IMR-90 (cell line): ENCODE measurements at regions not wholly inside any gene's neighbourhood (a gene's known extent, or its start where the extent isn't known, plus 50 kb on each side); places are given as distances from the start of the nearest gene placed in this dataset.

Experiments used
- ATAC-seq: fragments of 200-7000 bp; cut with Tn5 transposase; 2 replicates; pipeline ENCODE4 v1.9.1; 2020; ENCODE audit warnings: low read depth, mild to moderate bottlenecking, moderate library complexity
- BruUV-seq: library from RNA; stranded (reverse); fragments of 400-500 nt; replicated peaks from 2 replicates; lab custom pipeline; 2021; lab: Mats Ljungman, UMichigan
- CTCF ChIA-PET: fragments of 300-600 bp; formaldehyde crosslinking; extraction: SDS; loops from one replicate; lab custom pipeline; 2021; ENCODE audit warnings: antibody characterized with exemption; lab: Yijun Ruan, JAX
- POLR2A ChIA-PET: fragments of 300-600 bp; sonication (Branson Sonifier 250); formaldehyde crosslinking; loops from one replicate; lab custom pipeline; 2022; ENCODE audit warnings: antibody characterized with exemption; ENCODE audit not compliant: unreplicated experiment; lab: Charles Lee
- DNase-seq: peaks from one replicate; pipeline ENCODE4 v3.0.0; 2013
- H2AFZ ChIP-seq: replicated peaks from 2 replicates; pipeline ENCODE3; 2013; ENCODE audit warnings: low read length, mild to moderate bottlenecking; ENCODE audit not compliant: poor library complexity
- H2AK5ac ChIP-seq: 2 replicates; pipeline ENCODE4 v1.6.1; 2013; ENCODE audit warnings: low read depth, low read length, inconsistent platforms
- H2AK9ac ChIP-seq: replicated peaks from 2 replicates; pipeline ENCODE3; 2013; ENCODE audit warnings: mild to moderate bottlenecking, low read depth, low read length, moderate library complexity; ENCODE audit not compliant: poor library complexity
- H2BK120ac ChIP-seq: 2 replicates; pipeline ENCODE4 v1.6.1; 2013; ENCODE audit warnings: low read depth, low read length, inconsistent platforms
- H2BK15ac ChIP-seq: 3 replicates; pipeline ENCODE4 v1.6.1; 2013; ENCODE audit warnings: low read depth, low read length, inconsistent platforms
- H2BK20ac ChIP-seq: 2 replicates; pipeline ENCODE4 v1.6.1; 2013; ENCODE audit warnings: low read depth, mild to moderate bottlenecking, inconsistent platforms, low read length, moderate library complexity
- H2BK5ac ChIP-seq: 2 replicates; pipeline ENCODE4 v1.6.1; 2013; ENCODE audit warnings: mild to moderate bottlenecking, low read depth, low read length, inconsistent platforms; ENCODE audit not compliant: poor library complexity, severe bottlenecking
- H3K14ac ChIP-seq: replicated peaks from 2 replicates; pipeline ENCODE4 v1.6.1; 2013; ENCODE audit warnings: low read depth, low read length, inconsistent platforms
- H3K18ac ChIP-seq: 2 replicates; pipeline ENCODE4 v1.6.1; 2013; ENCODE audit warnings: low read depth, low read length, control low read depth
- H3K23ac ChIP-seq: 2 replicates; pipeline ENCODE4 v1.6.1; 2013; ENCODE audit warnings: low read depth, low read length, inconsistent platforms
- H3K27ac ChIP-seq: 2 replicates; pipeline ENCODE4 v1.5.1; 2013; ENCODE audit warnings: mild to moderate bottlenecking, control low read depth, low read length; ENCODE audit not compliant: insufficient read depth
- H3K27me3 ChIP-seq: 2 replicates; pipeline ENCODE4 v1.6.1; 2013; ENCODE audit warnings: low read length; ENCODE audit not compliant: control insufficient read depth, insufficient read depth
- H3K36me3 ChIP-seq: 2 replicates; pipeline ENCODE4 v1.6.1; 2013; ENCODE audit warnings: low read length, mixed read lengths; ENCODE audit not compliant: control insufficient read depth, insufficient read depth
- H3K4ac ChIP-seq: 2 replicates; pipeline ENCODE4 v1.6.1; 2013; ENCODE audit warnings: low read depth, low read length, inconsistent platforms
- H3K4me1 ChIP-seq: 2 replicates; pipeline ENCODE4 v1.6.1; 2013; ENCODE audit warnings: low read length, mixed read lengths; ENCODE audit not compliant: control insufficient read depth, insufficient read depth
- H3K4me2 ChIP-seq: 2 replicates; pipeline ENCODE4 v1.6.1; 2013; ENCODE audit warnings: low read depth, mild to moderate bottlenecking, control low read depth, low read length, moderate library complexity
- H3K4me3 ChIP-seq: 2 replicates; pipeline ENCODE4 v1.5.1; 2013; ENCODE audit warnings: low read depth, mild to moderate bottlenecking, control low read depth, low read length, moderate library complexity; ENCODE audit not compliant: insufficient read depth
- H3K56ac ChIP-seq: 2 replicates; pipeline ENCODE4 v1.6.1; 2013; ENCODE audit warnings: low read length, inconsistent platforms; ENCODE audit not compliant: insufficient read depth; ENCODE audit errors: extremely low read depth
- H3K79me1 ChIP-seq, 2 experiments: 2 replicates each; pipeline ENCODE4 v1.6.1; 2013; ENCODE audit warnings: low read length in 2 of 2, inconsistent platforms in 1 of 2, low read depth in 1 of 2
- H3K9ac ChIP-seq: 2 replicates; pipeline ENCODE4 v1.6.1; 2013; ENCODE audit warnings: low read depth, low read length, control low read depth
- H3K9me1 ChIP-seq: 2 replicates; pipeline ENCODE4 v1.6.1; 2013; ENCODE audit warnings: low read length, inconsistent platforms; ENCODE audit not compliant: insufficient read depth
- H3K9me3 ChIP-seq: 2 replicates; pipeline ENCODE4 v1.6.1; 2013; ENCODE audit warnings: low read length; ENCODE audit not compliant: control insufficient read depth, insufficient read depth
- H4K20me1 ChIP-seq: 2 replicates; pipeline ENCODE4 v1.6.1; 2013; ENCODE audit warnings: low read length, inconsistent platforms; ENCODE audit not compliant: insufficient read depth
- H4K5ac ChIP-seq: 2 replicates; pipeline ENCODE4 v1.6.1; 2013; ENCODE audit warnings: mild to moderate bottlenecking, low read depth, low read length, control low read depth
- H4K8ac ChIP-seq, 2 experiments: 2 replicates each; pipeline ENCODE4 v1.6.1; 2013; ENCODE audit warnings: low read depth in 2 of 2, low read length in 2 of 2, control low read depth in 1 of 2, inconsistent platforms in 1 of 2
- H4K91ac ChIP-seq: 2 replicates; pipeline ENCODE4 v1.6.1; 2013; ENCODE audit warnings: low read depth, low read length, inconsistent platforms; ENCODE audit not compliant: insufficient read depth
- FOS ChIP-seq: fragments of 150-350 bp; IDR thresholded peaks from 2 replicates; pipeline ENCODE4 v1.6.1; 2016; ENCODE audit warnings: low read depth, low read length
- MAFK ChIP-seq: IDR thresholded peaks from 2 replicates; pipeline ENCODE4 v1.6.1; 2012; ENCODE audit warnings: low read depth, low read length, improper control_type of control experiment
- POLR2A ChIP-seq: IDR thresholded peaks from 2 replicates; pipeline ENCODE4 v1.6.1; 2012; ENCODE audit warnings: mild to moderate bottlenecking, low read depth, low read length
- WGBS, 2 experiments: methylation state at CpG; one replicate each; pipeline versions ENCODE4 v1.1.5 to v1.1.7; 2013; ENCODE audit warnings: missing lambda C conversion rate in 2 of 2; ENCODE audit not compliant: insufficient read length in 1 of 2; ENCODE audit errors: extremely low coverage in 2 of 2; 5-methylcytosine and 5-hydroxymethylcytosine counted together
- dilution Hi-C: fragments of 300-500 bp; cut with HindIII; formaldehyde crosslinking; loops from one replicate; pipeline ENCODE4 v1.14.3; 2018; ENCODE audit warnings: low sequenced_read_pairs; ENCODE audit not compliant: unreplicated experiment
- in situ Hi-C: fragments of 300-500 bp; cut with MboI; formaldehyde crosslinking; loops from 3 replicates; pipeline ENCODE4 v1.14.3; 2019; ENCODE audit warnings: low sequenced_read_pairs, inconsistent platforms, mixed read lengths
- intact Hi-C: fragments of 100-400 bp; cut with micrococcal nuclease; formaldehyde crosslinking; loops from 2 replicates; pipeline ENCODE4 v1.10.0; 2022

GRCh38 chr5:135269931-135270421 is 129.1 kb downstream of the MACROH2A1 start:
- Histone ChIP-seq H3K56ac (peak overlapping the region; percentile 96), H4K20me1 (no peaks in the 10 kb centered on the region), H4K91ac (peak overlapping the region; percentile 97), H2BK15ac (peak overlapping the region; percentile 97), H3K14ac (peak overlapping the region; percentile 98), H2AK9ac (peak overlapping the region; percentile 89), H3K9me1 (peaks cover 37% of the 10 kb centered on the region), H3K27ac (peak overlapping the region; percentile 92), H4K8ac (peak overlapping the region; percentile 96 to 97), H3K9me3 (no peaks in the 10 kb centered on the region), H2BK5ac (peak overlapping the region; percentile 99), H3K4me3 (no peak overlapping the region), H3K23ac (peak overlapping the region; percentile 96), H3K36me3 (no peaks in the 10 kb centered on the region), H3K9ac (peak overlapping the region; percentile 60), H3K79me1 (peaks cover 0 to 51% of the 10 kb centered on the region in 2 experiments; a peak in 3 of 4 replicates), H3K4ac (peak overlapping the region; percentile 98), H3K18ac (peak overlapping the region; percentile 89), H3K4me2 (peak overlapping the region; percentile 63), H3K4me1 (peaks cover 41% of the 10 kb centered on the region), H2AK5ac (peak overlapping the region; percentile 96), H2BK20ac (peak overlapping the region; percentile 93), H2AFZ (peak overlapping the region; percentile 89), H2BK120ac (peak overlapping the region; percentile 99), H3K27me3 (no peaks in the 10 kb centered on the region), H4K5ac (peak overlapping the region; percentile 93)
- in situ Hi-C loops (no loop called here), dilution Hi-C loops (no loop called here), intact Hi-C loops (loop anchor here (5.0 kb wide), 1 partner anchor 533 kb away; the partner anchor contains the start of gene CAMLG)
- DNase-seq (peak; percentile 89), ATAC-seq (peak; percentile 84)
- CTCF ChIA-PET = interaction anchor here (0.7 to 1.2 kb wide), 3 partner anchors 51 to 66 kb away, joined by 3 to 4 read pairs (median 3); no protein-coding TSS in a partner anchor
- WGBS, 2 experiments = 0% methylated on average over 1 of the region's 7 CpGs; no CpG with 5 or more reads in 1 of the 2 experiments
- POLR2A ChIA-PET = interaction anchor here (0.6 to 1.1 kb wide), 2 partner anchors 61 to 130 kb away, joined by 3 to 4 read pairs; no protein-coding TSS in a partner anchor
- TF ChIP-seq POLR2A (no peak), FOS (peak; percentile 41; the same call in 1 of the 2 replicates), MAFK (peak; percentile 85)
- BruUV-seq = no TSS peak
